ENCODE measurements at regions not wholly inside any gene's neighbourhood (a gene's known extent, or its start where the extent isn't known, plus 50 kb on each side); places are given as distances from the start of the nearest gene placed in this dataset.

DNA sequence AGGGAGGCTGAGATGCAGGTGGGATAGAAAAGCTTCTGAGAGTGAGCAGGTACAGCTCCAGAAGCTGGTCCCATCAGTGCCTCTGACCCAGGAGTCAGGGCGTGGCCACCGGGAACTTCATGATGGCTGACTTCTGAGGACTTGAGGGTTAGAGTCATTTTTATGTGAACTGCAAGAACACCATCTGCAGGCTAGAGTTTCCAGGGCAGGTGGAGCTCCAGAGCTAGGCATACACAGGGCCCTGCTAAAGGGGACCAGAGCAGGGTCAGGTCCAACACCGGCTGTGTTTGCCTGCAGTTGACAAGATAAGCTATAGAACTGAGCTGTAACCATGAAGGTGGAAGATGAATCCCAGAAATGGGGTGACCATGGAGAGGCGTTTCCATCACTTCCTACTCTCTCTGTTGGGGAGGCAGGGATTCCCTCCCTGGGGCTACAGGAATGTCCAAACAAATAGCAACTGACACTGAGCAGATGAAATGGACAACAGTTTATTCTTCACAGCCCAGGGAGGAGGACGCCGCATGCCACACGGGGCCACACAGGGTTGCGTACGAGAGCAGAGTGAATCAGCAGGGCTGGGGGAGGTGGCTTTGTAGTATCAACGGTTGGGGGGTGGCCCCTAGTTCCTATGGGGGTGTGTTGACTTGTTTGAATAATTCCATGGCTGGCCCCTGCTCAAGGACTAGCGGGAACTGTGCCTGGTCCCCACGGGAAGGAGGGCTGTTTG lies 77.6 kb upstream of the ZNF516 start:
- DNase-seq (ENCODE audit: low spot score) = no peak

DNA sequence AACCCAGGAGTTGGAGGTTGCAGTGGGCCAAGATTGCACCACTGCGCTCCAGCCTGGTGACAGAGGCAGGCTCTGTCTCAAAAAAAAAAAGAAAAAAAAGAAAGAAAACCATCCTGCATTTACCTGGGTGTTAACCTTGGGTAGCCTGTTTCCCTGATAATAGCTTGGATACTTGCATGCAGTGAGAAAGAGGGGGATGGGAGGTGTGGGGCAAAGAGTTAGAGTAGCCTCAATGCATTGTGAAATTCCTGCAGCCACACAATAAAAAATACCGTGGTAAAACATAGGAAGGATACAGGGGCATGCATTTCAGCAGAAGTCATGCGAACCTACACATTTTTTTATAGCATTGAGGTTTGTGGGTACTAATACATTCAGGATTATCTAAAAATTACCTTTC lies 76.6 kb upstream of the ZNF516 start:
- DNase-seq (ENCODE audit: low spot score) = no peak

DNA sequence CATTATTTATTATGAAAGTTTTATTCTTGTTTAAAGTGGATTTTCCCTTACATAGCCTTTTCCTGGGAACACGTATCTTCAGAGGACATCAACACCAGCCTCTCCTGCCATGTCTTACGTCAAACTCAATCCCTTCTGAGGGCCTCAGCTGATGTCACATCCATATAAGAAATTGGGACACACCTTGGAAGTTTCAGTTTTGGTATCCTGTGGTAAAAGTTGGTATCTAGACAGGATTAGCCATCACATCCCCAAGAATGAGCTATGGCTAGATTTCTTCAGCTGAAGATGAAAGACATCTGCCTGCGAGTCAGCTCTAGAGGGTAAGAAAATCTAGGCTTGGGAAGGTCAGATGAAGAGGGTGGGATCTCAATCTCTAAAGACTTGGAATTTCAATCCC lies 75.8 kb upstream of the ZNF516 start:
- no peak for DNase-seq (ENCODE audit: low spot score)

DNA sequence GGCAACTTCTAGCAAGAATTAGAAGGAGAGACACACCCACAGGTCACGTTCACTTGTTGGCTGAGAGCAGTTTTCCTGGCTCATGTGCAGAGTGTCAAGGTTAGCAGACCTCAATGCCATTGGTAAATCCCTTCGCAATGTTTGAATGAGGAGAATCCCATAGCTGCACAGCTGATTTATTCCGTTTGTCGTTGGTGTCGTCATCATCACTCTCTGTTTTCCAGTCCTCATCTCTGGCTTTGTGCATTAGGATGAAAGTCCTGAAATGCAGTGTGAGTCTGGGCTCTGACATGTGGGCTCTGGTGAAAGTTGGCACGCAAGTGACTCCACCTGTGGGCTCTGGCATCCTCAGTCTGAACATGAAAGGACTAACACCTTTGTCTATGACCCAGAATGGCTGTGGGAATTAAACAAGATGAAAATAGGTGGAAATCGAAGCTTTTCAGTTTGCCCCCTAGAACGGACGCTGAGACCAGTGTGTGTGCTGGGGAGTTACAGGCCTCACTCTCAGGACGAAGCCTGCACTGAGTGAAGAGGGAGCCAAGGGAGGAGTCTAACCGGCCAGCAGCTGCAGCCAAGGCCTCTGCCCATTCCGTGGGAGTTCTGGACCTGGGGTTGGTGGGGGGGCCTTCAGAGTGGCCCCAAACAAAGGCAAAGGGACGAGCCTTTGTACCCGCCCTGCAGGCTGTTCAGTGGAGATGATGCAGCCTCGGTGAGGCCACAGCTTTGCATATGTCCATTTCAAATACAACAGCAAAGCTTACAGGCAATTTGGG lies 74.8 kb upstream of the ZNF516 start:
- no peak for DNase-seq (ENCODE audit: low spot score)

DNA sequence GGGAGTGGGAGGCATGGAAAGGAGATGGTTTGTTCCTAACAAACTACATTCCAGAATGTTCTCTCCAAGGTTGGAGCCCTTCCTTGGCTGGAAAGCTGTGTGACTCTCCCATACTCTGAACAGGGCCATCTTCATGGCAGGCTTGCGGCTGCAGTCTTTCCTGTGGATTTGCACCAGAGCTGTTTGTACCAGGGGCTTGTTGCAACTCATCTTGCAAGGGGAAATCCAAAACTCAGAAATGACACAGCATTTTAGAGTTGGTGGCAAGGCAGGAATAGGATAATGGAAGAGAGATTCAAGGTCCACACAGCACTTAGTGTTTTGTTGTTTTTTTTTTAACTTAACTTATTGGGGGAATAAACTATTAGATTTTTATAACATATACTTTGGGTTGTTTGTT lies 73.7 kb upstream of the ZNF516 start:
- no peak for DNase-seq (ENCODE audit: low spot score)

DNA sequence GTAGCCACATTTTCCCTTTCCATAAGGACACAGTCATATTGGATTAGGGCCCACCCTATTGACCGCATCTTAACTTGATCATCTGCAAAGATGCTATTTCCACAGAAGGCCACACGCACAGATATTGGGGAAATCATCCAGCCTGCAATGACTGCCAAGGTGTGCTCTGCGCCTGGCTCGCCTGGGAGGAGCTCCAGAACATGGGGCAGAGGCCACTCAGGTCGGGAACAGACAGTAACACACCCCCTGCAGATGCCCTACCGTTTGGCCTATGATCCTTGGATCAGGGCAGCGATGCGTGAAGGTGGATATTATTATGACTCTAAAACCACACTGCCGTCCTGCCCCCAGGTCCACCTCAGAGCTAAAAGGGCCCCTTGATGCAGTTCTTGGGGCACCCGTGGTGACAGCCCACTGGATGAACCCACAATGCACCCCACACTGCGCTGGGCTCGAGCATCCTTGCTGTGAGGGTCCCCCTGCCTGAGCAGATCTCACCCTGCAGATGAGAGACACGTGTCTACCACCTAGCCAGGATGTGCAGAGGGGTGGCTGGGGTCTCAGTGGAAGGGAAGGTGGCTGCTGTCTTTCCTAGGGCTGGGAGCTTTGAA lies 72.9 kb upstream of the ZNF516 start:
- no peak for DNase-seq (ENCODE audit: low spot score)

DNA sequence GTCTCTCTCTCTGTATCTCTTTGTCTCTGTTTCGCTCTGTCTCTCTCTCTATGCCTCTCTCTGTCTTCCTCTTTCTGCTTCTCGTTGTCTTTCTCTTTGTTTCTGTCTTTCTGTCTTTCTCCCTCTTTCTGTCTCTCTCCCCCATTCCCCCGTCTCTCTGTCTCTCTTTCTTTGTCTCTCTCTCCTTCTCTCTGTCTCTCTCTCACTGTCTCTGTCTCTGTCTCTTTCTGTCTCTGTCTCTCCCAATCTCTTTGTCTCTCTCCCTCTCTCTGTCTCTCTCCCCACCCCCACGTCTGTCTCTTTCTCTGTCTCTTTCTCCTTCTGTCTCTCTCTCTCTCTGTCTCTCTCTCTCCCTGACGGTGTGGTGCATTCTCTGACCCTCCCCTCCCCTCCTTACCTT lies 71.9 kb upstream of the ZNF516 start:
- DNase-seq (ENCODE audit: low spot score) = no peak

DNA sequence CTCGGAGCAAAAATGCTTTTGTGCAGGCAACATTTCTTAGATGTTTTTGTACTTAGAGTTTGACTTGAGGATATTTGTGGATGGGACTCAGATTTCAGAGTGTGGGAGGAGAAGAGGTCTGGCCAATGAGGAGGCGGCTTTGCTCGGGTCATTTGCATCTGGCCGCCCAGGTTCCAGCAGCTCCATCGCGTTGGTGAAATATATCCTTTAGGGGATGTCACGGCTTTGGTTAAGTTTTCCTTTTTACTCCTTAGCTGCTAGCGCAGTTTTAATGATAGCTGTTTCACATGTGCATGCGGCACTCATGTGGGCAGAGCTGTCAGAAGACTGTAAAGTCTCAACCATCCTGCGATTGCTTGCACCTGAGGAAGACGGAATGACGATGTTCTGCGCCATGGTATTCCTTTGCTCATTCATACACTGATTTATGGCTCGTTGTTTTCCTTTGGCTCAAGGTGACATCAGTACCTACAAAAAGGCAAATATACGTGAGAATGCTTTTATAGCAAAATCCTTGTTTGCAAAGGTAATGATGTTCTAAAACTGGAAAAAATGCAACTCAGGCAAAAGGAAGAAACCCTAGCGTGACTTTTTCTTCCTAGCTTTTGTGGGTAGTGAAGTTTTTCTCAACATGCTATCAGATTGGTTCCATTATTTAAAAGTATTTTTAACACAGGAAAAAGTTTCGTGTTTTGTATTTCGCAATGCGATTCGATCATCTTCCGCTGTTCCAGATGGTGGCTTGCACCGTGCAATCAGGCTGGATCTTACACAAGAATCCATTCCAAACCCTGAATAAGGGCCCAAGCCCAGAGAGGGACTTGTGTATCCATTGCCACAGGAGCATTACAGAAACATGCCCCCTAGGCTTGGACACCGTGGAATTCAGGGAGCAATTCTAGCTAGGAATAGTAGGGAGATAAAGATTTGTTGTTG lies 70.5 kb upstream of the ZNF516 start:
- DNase-seq (ENCODE audit: low spot score) = peak; percentile 52

DNA sequence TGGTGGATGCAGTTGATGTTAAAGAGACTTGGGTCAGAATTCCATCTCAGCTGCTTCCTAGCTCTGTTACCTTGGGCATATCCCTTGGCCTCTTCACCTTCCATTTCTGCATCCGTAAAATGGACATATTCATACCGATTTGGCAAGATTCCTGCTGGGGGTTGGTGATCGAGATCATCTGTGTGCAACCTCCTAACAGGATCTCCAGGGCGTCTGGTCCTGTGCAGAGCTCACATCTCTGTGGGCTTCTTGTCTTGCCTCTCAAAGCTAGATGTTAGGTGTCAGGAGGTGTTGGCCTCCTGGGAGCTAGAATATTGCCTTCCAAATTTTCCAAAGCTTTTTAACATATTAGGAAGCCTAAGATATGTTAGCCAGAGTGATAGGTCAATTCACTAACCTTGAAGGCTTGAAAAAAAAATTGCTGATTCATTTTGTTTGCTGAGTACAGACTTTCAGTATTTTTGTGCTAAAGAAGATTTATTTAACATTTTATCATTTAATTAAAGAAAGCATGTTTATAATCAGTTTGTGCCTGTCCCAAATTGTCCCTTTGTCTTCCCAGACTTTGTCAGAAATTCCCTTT lies 69.7 kb upstream of the ZNF516 start:
- DNase-seq (ENCODE audit: low spot score) = peak; percentile 10

DNA sequence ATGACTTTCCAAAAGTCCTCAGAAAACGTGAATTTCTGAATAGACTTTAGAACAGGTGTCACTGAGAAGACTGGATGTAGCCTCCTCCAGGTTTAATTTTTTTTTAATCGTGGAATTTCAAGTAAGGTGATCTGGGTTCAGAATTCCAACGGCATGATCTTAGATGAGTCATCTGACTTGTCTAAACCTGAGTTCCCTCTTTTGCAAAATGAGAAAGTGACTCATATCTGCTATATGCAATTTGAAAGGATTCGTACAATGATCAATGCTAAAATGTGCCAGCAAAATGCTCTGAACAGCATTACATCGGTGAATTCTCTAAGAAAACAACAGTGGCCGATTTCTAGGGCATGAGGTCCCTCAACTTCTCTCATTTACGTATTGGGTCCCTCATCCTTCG lies 69.1 kb upstream of the ZNF516 start:
- no peak for DNase-seq (ENCODE audit: low spot score)

DNA sequence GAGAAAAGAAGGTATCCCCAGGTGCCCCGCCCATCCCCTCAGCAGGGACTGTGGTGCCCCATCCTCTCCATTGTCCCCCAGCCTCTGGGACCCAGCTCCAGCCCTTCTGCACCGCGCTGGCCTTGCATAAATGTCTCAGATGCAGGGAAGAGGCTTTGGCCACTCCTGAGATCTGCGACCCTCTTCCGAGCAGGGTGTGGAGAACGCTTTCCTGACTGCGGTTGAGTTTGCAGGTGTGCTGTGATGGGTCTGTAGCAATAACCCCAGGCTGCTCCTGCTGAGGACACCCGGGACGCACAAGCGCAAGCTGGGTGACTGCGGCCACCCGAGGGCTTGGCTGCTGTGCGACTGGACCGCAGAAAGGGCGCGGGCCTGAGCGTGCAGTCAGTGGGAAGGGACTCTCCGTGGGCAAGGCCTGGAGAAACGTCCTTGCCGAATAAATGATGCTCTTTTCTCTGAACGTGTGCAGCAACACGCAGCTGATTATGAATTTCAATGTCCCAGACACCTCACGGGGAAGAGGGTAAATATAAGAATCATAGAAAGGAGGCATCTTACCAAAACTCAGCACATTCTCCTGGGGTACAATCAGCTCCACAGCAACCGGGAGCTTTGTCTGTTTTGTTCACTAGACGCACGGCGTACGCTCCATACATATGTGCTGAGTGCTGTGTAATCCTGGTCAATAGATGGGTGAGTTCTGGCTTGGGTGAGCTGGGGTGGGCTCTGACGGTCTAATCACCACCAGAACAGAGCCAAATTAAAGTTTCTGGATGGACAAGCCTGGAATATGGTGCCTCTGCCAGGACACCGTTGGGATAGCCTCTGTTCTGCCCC lies 67.5 kb upstream of the ZNF516 start:
- DNase-seq (ENCODE audit: low spot score) = no peak

DNA sequence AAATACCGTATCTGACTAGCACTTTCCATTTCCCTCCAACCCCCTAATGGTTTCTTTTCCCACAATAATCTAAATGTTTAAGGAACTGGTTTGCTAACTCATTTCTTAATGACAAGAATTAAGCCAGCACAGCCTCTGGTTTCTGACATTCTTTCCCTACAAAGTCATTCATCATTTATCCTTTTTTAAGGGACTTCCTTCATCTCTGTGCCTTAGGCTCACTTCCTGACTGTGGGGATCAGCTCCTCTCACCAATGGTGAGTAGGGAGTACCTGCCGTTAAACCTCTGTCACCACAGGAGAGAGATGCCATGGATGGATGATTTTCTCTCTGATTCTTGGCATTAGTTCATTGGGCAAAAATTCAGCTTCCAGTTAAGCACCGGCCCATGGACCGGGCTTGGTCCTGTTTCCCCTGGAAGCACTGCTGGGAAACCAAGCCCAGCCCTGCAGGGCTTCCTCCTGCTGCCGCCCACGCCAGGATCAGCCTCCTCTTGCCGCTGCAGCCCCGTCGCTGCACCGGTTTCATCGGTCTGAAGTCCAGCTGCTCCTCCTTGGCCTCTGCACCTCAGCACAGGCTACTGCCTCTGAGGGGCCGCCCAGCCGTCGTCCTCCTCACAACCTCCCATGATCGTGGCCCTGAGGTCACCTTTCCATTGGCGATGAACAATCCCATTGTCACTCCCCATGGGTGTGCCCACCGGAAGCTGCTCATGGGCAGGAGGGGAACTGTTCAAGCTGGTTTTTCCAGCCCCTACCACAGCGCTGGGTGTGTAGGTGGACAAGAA lies 64.0 kb upstream of the ZNF516 start:
- DNase-seq (ENCODE audit: low spot score) = no peak

DNA sequence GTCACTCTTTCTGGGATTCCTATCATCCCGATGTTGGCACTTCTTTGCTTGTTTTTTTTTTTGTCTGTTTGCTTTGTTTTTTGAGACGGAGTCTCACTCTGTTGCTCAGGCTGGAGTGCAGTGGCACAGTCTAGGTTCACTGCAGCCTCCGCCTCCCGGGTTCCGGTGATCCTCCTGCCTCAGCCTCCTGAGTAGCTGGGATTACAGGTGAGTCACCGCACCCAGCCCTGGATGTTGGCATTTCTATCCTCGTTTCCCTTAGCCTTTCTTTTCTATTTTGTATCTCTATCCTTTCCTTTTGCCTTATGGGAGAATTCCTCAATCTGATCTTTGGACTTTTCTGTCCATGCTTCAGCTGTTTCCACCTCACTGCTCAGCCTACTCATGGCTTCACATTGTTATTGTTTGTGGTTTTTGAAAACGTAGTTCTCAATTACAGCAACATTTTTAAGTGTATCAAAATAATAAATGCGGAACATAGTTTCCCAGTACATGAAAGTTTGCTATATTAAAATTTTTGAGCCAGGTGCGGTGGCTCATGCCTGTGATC lies 62.1 kb upstream of the ZNF516 start:
- DNase-seq (ENCODE audit: low spot score) = no peak

DNA sequence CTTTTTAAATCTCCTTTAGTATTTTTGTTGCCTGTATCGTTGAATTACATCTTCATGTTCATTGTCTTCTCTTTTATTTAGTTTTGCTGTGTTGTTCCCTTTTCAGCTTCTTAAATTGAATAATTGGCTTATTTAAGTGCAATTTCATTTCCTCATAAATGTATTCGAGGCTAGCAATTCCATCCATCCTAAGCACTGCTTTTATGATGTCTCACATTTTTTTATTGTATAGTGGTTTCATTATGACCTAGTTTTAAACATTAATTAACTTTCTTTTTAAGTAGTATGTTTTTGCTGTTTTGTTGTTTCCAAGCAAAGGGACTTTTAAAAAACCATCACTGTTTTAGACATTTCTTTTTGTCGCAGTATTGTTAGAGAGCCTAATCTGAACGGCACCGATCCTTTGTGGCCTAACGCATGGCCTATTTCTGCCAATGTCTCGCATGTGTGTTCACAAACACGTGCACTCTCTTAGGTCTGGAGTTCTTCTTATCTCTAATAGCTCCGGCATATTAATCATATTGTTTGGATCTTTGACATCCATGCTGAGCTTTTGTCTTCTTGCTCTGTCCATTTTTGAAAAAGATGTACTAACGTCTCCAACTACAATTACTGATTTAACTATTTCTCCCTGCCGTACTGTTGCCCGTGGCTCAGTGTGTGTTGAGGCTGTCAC lies 59.6 kb upstream of the ZNF516 start:
- no peak for DNase-seq (ENCODE audit: low spot score)

DNA sequence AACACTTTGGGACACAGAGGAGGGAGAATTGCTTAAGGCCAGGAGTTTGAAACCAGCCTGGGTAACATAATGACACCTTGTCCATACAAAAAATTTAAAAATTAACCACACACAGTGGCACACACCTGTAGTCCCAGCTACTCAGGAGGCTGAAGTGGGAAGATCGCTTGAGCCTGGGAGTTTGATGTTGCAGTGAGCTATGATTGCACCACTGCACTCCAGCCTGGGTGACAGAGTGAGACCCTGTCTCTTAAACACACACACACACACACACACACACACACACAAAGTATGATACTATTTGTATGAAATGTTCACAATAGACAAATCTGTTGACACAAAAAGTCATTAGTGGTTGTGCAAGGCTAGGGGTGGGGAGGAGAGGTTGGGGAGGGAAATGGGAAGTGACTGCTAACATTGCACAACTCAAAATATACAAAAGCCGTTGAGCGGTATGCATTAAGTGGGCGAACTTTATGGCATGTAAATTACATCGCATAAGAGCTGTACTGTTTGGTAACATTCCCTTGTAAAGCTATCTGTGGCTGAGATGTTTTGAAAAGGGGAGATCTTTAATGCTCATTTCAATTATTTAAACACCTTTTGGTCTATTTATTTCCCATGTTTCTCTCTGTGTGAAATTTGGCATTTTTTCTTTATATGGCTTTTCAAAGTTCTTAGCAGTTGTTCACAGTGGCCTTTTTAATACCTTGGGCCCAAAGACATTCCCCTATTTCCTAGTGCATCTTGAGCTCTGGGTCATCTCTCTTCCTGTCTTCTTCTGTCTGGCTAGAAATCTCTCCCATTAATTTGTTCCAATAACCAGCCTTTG lies 58.9 kb upstream of the ZNF516 start:
- DNase-seq (ENCODE audit: low spot score) = peak; percentile 17

DNA sequence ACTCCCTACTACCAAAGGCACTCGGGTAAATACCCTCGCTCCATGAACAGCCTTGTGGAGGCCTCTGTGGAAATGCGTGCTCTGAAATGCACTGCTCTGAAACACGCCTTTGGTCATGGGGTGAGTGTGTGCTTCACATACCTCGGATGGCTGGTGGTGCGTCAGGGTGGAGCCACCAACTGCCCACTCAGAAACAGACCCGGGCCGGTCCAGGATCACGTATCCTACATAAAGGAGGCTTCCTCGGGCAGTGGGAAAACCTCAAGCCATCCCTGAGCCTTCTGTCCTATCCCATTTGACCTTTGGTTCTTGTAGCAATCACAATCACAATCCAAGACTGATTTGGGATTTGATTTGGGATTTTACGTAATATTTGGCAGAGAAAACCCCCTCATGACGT lies 53.5 kb upstream of the ZNF516 start:
- DNase-seq (ENCODE audit: low spot score) = no peak

DNA sequence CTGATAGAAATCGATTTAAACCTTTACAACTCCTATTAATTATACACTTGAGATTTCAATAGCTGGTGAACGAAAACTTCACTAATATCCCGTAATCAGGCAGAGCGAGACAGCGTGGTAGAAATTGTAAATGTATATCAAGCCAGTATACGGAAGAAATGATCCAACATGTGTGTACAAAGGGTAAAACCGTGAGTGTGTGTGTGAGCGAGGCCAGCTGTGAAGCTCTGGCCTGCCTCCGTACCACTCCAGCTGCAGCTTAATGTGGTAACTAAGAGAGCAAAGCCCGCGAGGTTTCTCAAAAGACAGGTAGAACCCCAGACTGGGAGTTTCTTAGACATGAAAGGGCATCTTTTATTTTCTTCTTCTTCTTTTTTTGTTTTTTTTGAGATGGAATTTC lies 52.3 kb upstream of the ZNF516 start:
- no peak for DNase-seq (ENCODE audit: low spot score)

DNA sequence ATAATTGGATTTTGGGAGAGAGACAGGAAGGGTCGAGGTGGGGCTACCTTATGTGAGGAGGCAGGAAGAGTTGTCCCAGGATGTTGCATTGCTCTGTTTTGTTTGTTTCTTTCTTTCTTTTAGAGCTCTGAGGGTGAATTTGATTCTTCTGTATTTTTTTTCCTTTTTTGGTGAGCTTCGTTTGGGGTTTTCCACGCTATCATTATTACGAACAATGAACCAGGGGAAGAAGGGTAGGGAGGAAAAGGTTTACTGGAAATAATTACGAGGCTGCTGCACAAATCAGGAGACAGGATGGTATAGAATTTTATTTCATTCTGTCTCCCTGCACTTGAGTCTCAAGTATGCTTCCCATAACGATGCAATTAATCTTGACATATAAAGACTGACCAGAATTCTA lies 51.4 kb upstream of the ZNF516 start:
- DNase-seq (ENCODE audit: low spot score) = no peak

All from pons (tissue), 1 donor.